Keratinocyte (primary cell): ENCODE measurements at regions not wholly inside any gene's neighbourhood (a gene's known extent, or its start where the extent isn't known, plus 50 kb on each side); places are given as distances from the start of the nearest gene placed in this dataset.

Experiments
- DNase-seq: peaks from one replicate; pipeline ENCODE4 v3.0.0-alpha.2; 2011; ENCODE audit warnings: low read depth, missing footprints, low spot score
- FAIRE-seq: peaks from 2 replicates; lab custom pipeline; 2011; peaks lifted over from hg19 to GRCh38; lab: Jason Lieb, UNC
- H2AFZ ChIP-seq: 2 replicates; pipeline ENCODE4 v1.6.0; 2012; ENCODE audit warnings: low read length, control low read depth, inconsistent platforms; ENCODE audit not compliant: control insufficient read depth
- H3K27ac ChIP-seq: 2 replicates; pipeline ENCODE4 v1.5.1; 2011; ENCODE audit warnings: low read length; ENCODE audit not compliant: control insufficient read depth, insufficient read depth
- H3K27me3 ChIP-seq: 3 replicates; pipeline ENCODE4 v1.6.0; 2011; ENCODE audit warnings: low read length; ENCODE audit not compliant: control insufficient read depth, insufficient read depth; ENCODE audit errors: extremely low read depth
- H3K36me3 ChIP-seq, 2 experiments: 2 replicates in 1 of 2; 3 replicates in 1 of 2; pipeline ENCODE4 v1.5.1; 2011; ENCODE audit warnings: low read length in 2 of 2, mild to moderate bottlenecking in 1 of 2; ENCODE audit not compliant: control insufficient read depth in 2 of 2, insufficient read depth in 2 of 2; ENCODE audit errors: extremely low read depth in 1 of 2
- H3K4me1 ChIP-seq: 3 replicates; pipeline ENCODE4 v1.5.1; 2011; ENCODE audit warnings: low read length; ENCODE audit not compliant: control insufficient read depth, insufficient read depth; ENCODE audit errors: extremely low read depth
- H3K4me2 ChIP-seq: 3 replicates; pipeline ENCODE4 v1.6.0; 2011; ENCODE audit warnings: low read depth, low read length; ENCODE audit not compliant: control insufficient read depth, insufficient read depth; ENCODE audit errors: extremely low read depth
- H3K4me3 ChIP-seq, 3 experiments: fragments of 200-600 bp in 1 of 3; sonication (generic) in 1 of 3; 2 replicates in 2 of 3; 3 replicates in 1 of 3; pipeline ENCODE4 v1.5.1; 2011 to 2016; ENCODE audit warnings: low read length in 3 of 3, mild to moderate bottlenecking in 3 of 3, control low read depth in 2 of 3, inconsistent platforms in 1 of 3, low read depth in 1 of 3, mixed read lengths in 1 of 3, mixed run types in 1 of 3, moderate library complexity in 1 of 3; ENCODE audit not compliant: control insufficient read depth in 2 of 3, insufficient read depth in 2 of 3; ENCODE audit errors: extremely low read depth in 1 of 3
- H3K79me2 ChIP-seq: 2 replicates; pipeline ENCODE4 v1.6.0; 2012; ENCODE audit warnings: low read length; ENCODE audit not compliant: control insufficient read depth, insufficient read depth
- H3K9ac ChIP-seq: 3 replicates; pipeline ENCODE4 v1.6.0; 2011; ENCODE audit warnings: low read length; ENCODE audit not compliant: control insufficient read depth, insufficient read depth; ENCODE audit errors: extremely low read depth
- H3K9me1 ChIP-seq: 3 replicates; pipeline ENCODE4 v1.6.0; 2011; ENCODE audit warnings: low read length; ENCODE audit not compliant: control insufficient read depth, insufficient read depth; ENCODE audit errors: extremely low read depth
- H3K9me3 ChIP-seq: 2 replicates; pipeline ENCODE4 v1.5.1; 2012; ENCODE audit warnings: low read depth, low read length; ENCODE audit not compliant: control insufficient read depth
- H4K20me1 ChIP-seq: 3 replicates; pipeline ENCODE4 v1.6.0; 2011; ENCODE audit warnings: low read length; ENCODE audit not compliant: control insufficient read depth, insufficient read depth; ENCODE audit errors: extremely low read depth
- CTCF ChIP-seq, 3 experiments: IDR thresholded peaks in 1 of 3; conservative IDR thresholded peaks in 1 of 3; optimal IDR thresholded peaks in 1 of 3; 2 replicates in 2 of 3; 3 replicates in 1 of 3; pipeline versions ENCODE3 to v1.5.1; 2011; ENCODE audit warnings: low read length in 3 of 3, mild to moderate bottlenecking in 3 of 3, moderate library complexity in 2 of 3, control low read depth in 1 of 3, inconsistent platforms in 1 of 3; ENCODE audit not compliant: insufficient read depth in 2 of 3; ENCODE audit errors: extremely low read depth in 1 of 3
- EZH2 ChIP-seq: IDR thresholded peaks from one replicate; pipeline ENCODE4 v1.6.1; 2012; ENCODE audit warnings: inconsistent platforms, mild to moderate bottlenecking, low read length, moderate library complexity
- dilution Hi-C: fragments of 300-500 bp; cut with MboI; formaldehyde crosslinking; loops from one replicate; pipeline ENCODE4 v1.7.0; 2020; ENCODE audit warnings: low sequenced_read_pairs; ENCODE audit not compliant: extremely low pct_ligation_motif_present

GRCh38 chr20:4370851-4371250 is 121.8 kb upstream of the ADRA1D start:
- Histone ChIP-seq H3K9me3 (peaks cover 6% of the 10 kb centered on the region), H3K27me3 (no peaks in the 10 kb centered on the region), H4K20me1 (no peaks in the 10 kb centered on the region), H3K36me3 (no peaks in the 10 kb centered on the region), H3K4me2 (no peak overlapping the region), H3K9ac (no peak overlapping the region), H3K79me2 (no peaks in the 10 kb centered on the region), H3K9me1 (no peaks in the 10 kb centered on the region), H3K4me3 (no peak overlapping the region), H3K27ac (no peak overlapping the region), H2AFZ (no peak overlapping the region), H3K4me1 (peaks cover 6% of the 10 kb centered on the region)
- dilution Hi-C loops, result no loop called here
- FAIRE-seq, result no peak
- DNase-seq, result no peak
- TF ChIP-seq CTCF (optimal IDR thresholded peaks at IDR 0.05 in 1 of 3, IDR thresholded peaks at IDR 0.05 in 1 of 3, conservative IDR thresholded peaks at IDR 0.05 in 1 of 3; ENCODE audit: extremely low read depth in 1 of 3, insufficient read depth in 2 of 3, low read length in 3 of 3) (no peak), EZH2 (no peak)

GRCh38 chr20:4369798-4370124 is 120.7 kb upstream of the ADRA1D start:
- Histone ChIP-seq H3K4me3 (no peak overlapping the region), H3K36me3 (no peaks in the 10 kb centered on the region), H3K9ac (no peak overlapping the region), H3K79me2 (no peaks in the 10 kb centered on the region), H3K9me1 (no peaks in the 10 kb centered on the region), H2AFZ (no peak overlapping the region), H3K27ac (no peak overlapping the region), H3K4me1 (no peaks in the 10 kb centered on the region), H3K9me3 (peaks cover 6% of the 10 kb centered on the region), H3K27me3 (no peaks in the 10 kb centered on the region), H3K4me2 (no peak overlapping the region), H4K20me1 (no peaks in the 10 kb centered on the region)
- TF ChIP-seq CTCF (optimal IDR thresholded peaks at IDR 0.05 in 1 of 3, IDR thresholded peaks at IDR 0.05 in 1 of 3, conservative IDR thresholded peaks at IDR 0.05 in 1 of 3; ENCODE audit: extremely low read depth in 1 of 3, insufficient read depth in 2 of 3, low read length in 3 of 3), result no peak
- no peak for TF ChIP-seq EZH2
- DNase-seq (no peak), FAIRE-seq (no peak)
- dilution Hi-C loops, result no loop called here
